ENCODE measurements at regions not wholly inside any gene's neighbourhood (a gene's known extent, or its start where the extent isn't known, plus 50 kb on each side); places are given as distances from the start of the nearest gene placed in this dataset.

DNA sequence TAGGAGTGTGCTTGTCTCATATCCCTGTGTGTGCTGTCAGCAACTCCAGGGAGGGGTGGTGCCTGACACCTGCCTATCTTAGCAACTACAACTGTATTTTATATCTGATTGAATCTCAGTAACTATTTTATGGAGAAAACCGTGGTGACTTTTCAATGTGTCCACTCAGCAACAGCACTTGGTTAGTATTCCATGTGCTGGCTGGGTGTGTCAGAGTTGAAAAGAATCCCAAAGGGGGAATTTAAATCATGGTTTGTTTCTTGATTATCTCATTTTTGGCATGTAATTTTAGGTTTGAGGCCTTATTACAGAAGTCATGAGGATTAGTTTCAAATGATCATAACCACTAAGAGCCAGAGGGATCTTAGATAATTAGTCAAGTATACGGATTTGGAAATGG lies 425.7 kb upstream of the FZD8 start:
- no peak for DNase-seq
- H4K20me1 ChIP-seq (ENCODE audit: insufficient read depth, low read length): no peaks in the 10 kb centered on the region
- in situ Hi-C loops (cut with MboI; ENCODE audit: low sequenced_read_pairs): no loop called here

More for the DNA sequence above, 425.7 kb upstream of the FZD8 start:
- ChIA-PET CTCF (no interaction called here), POLR2A (ENCODE audit: unreplicated experiment) (no interaction called here)
- ATAC-seq (ENCODE audit: low read depth): no peak
- Histone ChIP-seq H3K27ac (ENCODE audit: insufficient read depth, low read length) (no peak overlapping the region), H4K91ac (ENCODE audit: insufficient read depth, low read depth, low read length) (no peak overlapping the region), H3K9ac (ENCODE audit: low read depth, low read length) (no peak overlapping the region), H4K5ac (ENCODE audit: low read depth, low read length) (no peak overlapping the region), H3K4me2 (ENCODE audit: low read depth, low read length) (no peak overlapping the region), H3K27me3 (ENCODE audit: control insufficient read depth, insufficient read depth, low read length) (no peaks in the 10 kb centered on the region), H3K4me3 (ENCODE audit: insufficient read depth, low read depth, low read length) (no peak overlapping the region), H3K18ac (ENCODE audit: low read depth, low read length) (no peak overlapping the region), H3K14ac (replicated peaks; ENCODE audit: low read depth, low read length) (no peak overlapping the region), H2BK15ac (ENCODE audit: low read depth, low read length) (no peak overlapping the region), H2BK5ac (ENCODE audit: low read depth, low read length, poor library complexity, severe bottlenecking) (no peak overlapping the region), H3K23ac (ENCODE audit: low read depth, low read length) (no peak overlapping the region), H3K56ac (ENCODE audit: extremely low read depth, insufficient read depth, low read length) (no peak overlapping the region), H3K9me3 (ENCODE audit: control insufficient read depth, insufficient read depth, low read length) (peaks cover 7% of the 10 kb centered on the region; the same call in 1 of the 2 replicates), H4K8ac (ENCODE audit: low read depth in 2 of 2, low read length in 2 of 2) (no peak overlapping the region), H3K4me1 (ENCODE audit: control insufficient read depth, insufficient read depth, low read length) (no peaks in the 10 kb centered on the region), H2AK9ac (replicated peaks; ENCODE audit: low read depth, low read length, poor library complexity) (no peak overlapping the region), H2BK20ac (ENCODE audit: low read depth, low read length) (no peak overlapping the region), H2BK120ac (ENCODE audit: low read depth, low read length) (no peak overlapping the region), H3K36me3 (ENCODE audit: control insufficient read depth, insufficient read depth, low read length) (no peaks in the 10 kb centered on the region), H2AFZ (replicated peaks; ENCODE audit: low read length, poor library complexity) (no peak overlapping the region), H3K79me1 (ENCODE audit: low read depth in 1 of 2, low read length in 2 of 2) (no peaks in the 10 kb centered on the region), H3K4ac (ENCODE audit: low read depth, low read length) (no peak overlapping the region), H3K9me1 (ENCODE audit: insufficient read depth, low read length) (no peaks in the 10 kb centered on the region), H2AK5ac (ENCODE audit: low read depth, low read length) (no peak overlapping the region)
- no peak for TF ChIP-seq NFE2L2 (IDR thresholded peaks at IDR 0.05; ENCODE audit: low read depth, low read length)
- no peak for TF ChIP-seq SMC3 (IDR thresholded peaks at IDR 0.05; ENCODE audit: low read depth, low read length)
- BruUV-seq (replicated peaks): no TSS peak
- intact Hi-C loops (cut with micrococcal nuclease): no loop called here
- WGBS, 2 experiments (ENCODE audit: extremely low coverage in 2 of 2, insufficient read length in 1 of 2): no CpG with 5 or more reads among the region's 2 CpGs
- dilution Hi-C loops (cut with HindIII; ENCODE audit: low sequenced_read_pairs, unreplicated experiment): no loop called here

Measured in IMR-90 (cell line).